ENCODE measurements at regions not wholly inside any gene's neighbourhood (a gene's known extent, or its start where the extent isn't known, plus 50 kb on each side); places are given as distances from the start of the nearest gene placed in this dataset.

- TF ChIP-seq CTCF (conservative IDR thresholded peaks at IDR 0.05), result no peak
- TF ChIP-seq ZFX (IDR thresholded peaks at IDR 0.05), result no peak
These were observed 75.2 kb upstream of the CCDC71L start for GRCh38 chr7:106736123-106736507.
